GM18868 (cell line): ENCODE measurements at regions not wholly inside any gene's neighbourhood (a gene's known extent, or its start where the extent isn't known, plus 50 kb on each side); places are given as distances from the start of the nearest gene placed in this dataset.
"Not testable (repeated sequence)": the region's sequence is repeated elsewhere in the genome, so short reads cannot be mapped to it uniquely, and the experiment has no call there.

Experiments used
- ATAC-seq: cut with Tn5 transposase; IDR thresholded peaks from one replicate; pipeline ENCODE4 v1.9.1; 2021; ENCODE audit warnings: mild to moderate bottlenecking, moderate library complexity; ENCODE audit not compliant: unreplicated experiment

GRCh38 chr4:66872661-66873060 is 672.6 kb downstream of the CENPC start:
- no peak for ATAC-seq

GRCh38 chr4:66863481-66863880 is 681.8 kb downstream of the CENPC start:
- no peak for ATAC-seq

- ATAC-seq, result no peak
Observed at GRCh38 chr4:66855956-66856355, 689.3 kb downstream of the CENPC start.

- ATAC-seq, result no peak
Observed at GRCh38 chr4:66853845-66854244, 691.5 kb downstream of the CENPC start.

GRCh38 chr4:66852843-66853242 is 692.5 kb downstream of the CENPC start:
- no peak for ATAC-seq

- no peak for ATAC-seq
Observed at GRCh38 chr4:66849596-66849995, 695.7 kb downstream of the CENPC start.

- ATAC-seq, result no peak
Observed at GRCh38 chr4:66842724-66843088, 702.6 kb downstream of the CENPC start.

GRCh38 chr4:66842026-66842723 is 703.1 kb downstream of the CENPC start:
- no peak for ATAC-seq

- ATAC-seq, result no peak
Observed at GRCh38 chr4:66840178-66840577, 705.1 kb downstream of the CENPC start.

GRCh38 chr4:66837279-66837922 is 707.9 kb downstream of the CENPC start:
- ATAC-seq, result no peak

GRCh38 chr4:66829310-66829709 is 716.0 kb downstream of the CENPC start:
- ATAC-seq, result no peak

GRCh38 chr4:66820681-66821080 is 724.6 kb downstream of the CENPC start:
- no peak for ATAC-seq

GRCh38 chr4:66814277-66814676 is 731.0 kb downstream of the CENPC start:
- no peak for ATAC-seq

GRCh38 chr4:66805582-66805981 is 739.7 kb downstream of the CENPC start:
- no peak for ATAC-seq

GRCh38 chr4:66804979-66805378 is 740.3 kb downstream of the CENPC start:
- no peak for ATAC-seq

- ATAC-seq, result no peak
Observed at GRCh38 chr4:66797608-66798007, 747.7 kb downstream of the CENPC start.

- ATAC-seq, result no peak
Observed at GRCh38 chr4:66795724-66796123, 749.6 kb downstream of the CENPC start.

GRCh38 chr4:66794390-66795034 is 750.8 kb downstream of the CENPC start:
- no peak for ATAC-seq

- ATAC-seq, result no peak
Observed at GRCh38 chr4:66791686-66792085, 753.6 kb downstream of the CENPC start.

- ATAC-seq, result no peak
Observed at GRCh38 chr4:66785479-66785878, 759.8 kb downstream of the CENPC start.

- not testable (repeated sequence) for ATAC-seq
Observed at GRCh38 chr4:66782751-66783150, 762.6 kb downstream of the CENPC start.

GRCh38 chr4:66777097-66777496 is 768.2 kb downstream of the CENPC start:
- no peak for ATAC-seq
